H1 (cell line): ENCODE measurements at regions not wholly inside any gene's neighbourhood (a gene's known extent, or its start where the extent isn't known, plus 50 kb on each side); places are given as distances from the start of the nearest gene placed in this dataset.

ENCODE experiments used
- CTCF ChIA-PET: fragments of 300-600 bp; sonication (Branson Sonifier 250); formaldehyde crosslinking; loops from one replicate; lab custom pipeline; 2021; ENCODE audit not compliant: partially characterized antibody; lab: Charles Lee
- POLR2A ChIA-PET: fragments of 300-600 bp; sonication (Branson Sonifier 250); formaldehyde crosslinking; loops from one replicate; lab custom pipeline; 2021; ENCODE audit warnings: inconsistent platforms; ENCODE audit not compliant: partially characterized antibody; lab: Charles Lee
- DNase-seq, 2 experiments: peaks; one replicate each; pipeline versions ENCODE4 v3.0.0 to v3.0.0-alpha.2; 2010 to 2022; ENCODE audit warnings: low spot score in 2 of 2, low read depth in 1 of 2, mixed read lengths in 1 of 2
- FAIRE-seq: peaks from 2 replicates; lab custom pipeline; 2011; peaks lifted over from hg19 to GRCh38; lab: Jason Lieb, UNC
- H2AFZ ChIP-seq: 2 replicates; pipeline ENCODE4 v1.8.1; 2012; ENCODE audit warnings: low read length, inconsistent platforms
- H2AK5ac ChIP-seq: 2 replicates; pipeline ENCODE4 v1.6.1; 2013; ENCODE audit warnings: low read depth, low read length
- H2BK120ac ChIP-seq: replicated peaks from 2 replicates; pipeline ENCODE3; 2013; ENCODE audit warnings: low read depth, low read length, inconsistent platforms
- H2BK12ac ChIP-seq: 2 replicates; pipeline ENCODE4 v1.6.1; 2013; ENCODE audit warnings: low read depth, low read length
- H2BK15ac ChIP-seq: 2 replicates; pipeline ENCODE4 v1.6.1; 2013; ENCODE audit warnings: low read length
- H2BK20ac ChIP-seq: 2 replicates; pipeline ENCODE4 v1.6.1; 2013; ENCODE audit warnings: low read length
- H2BK5ac ChIP-seq: 2 replicates; pipeline ENCODE4 v1.6.1; 2013; ENCODE audit warnings: low read depth, low read length
- H3K14ac ChIP-seq: 2 replicates; pipeline ENCODE4 v1.6.1; 2013; ENCODE audit warnings: inconsistent platforms; ENCODE audit not compliant: insufficient read length
- H3K18ac ChIP-seq: 2 replicates; pipeline ENCODE4 v1.6.1; 2013; ENCODE audit warnings: low read length; ENCODE audit errors: extremely low read depth
- H3K23ac ChIP-seq: 2 replicates; pipeline ENCODE4 v1.6.1; 2013; ENCODE audit warnings: inconsistent platforms; ENCODE audit not compliant: insufficient read length
- H3K23me2 ChIP-seq: 2 replicates; pipeline ENCODE4 v1.6.1; 2013; ENCODE audit warnings: low read depth, low read length
- H3K27ac ChIP-seq: 2 replicates; pipeline ENCODE4 v1.6.1; 2011; ENCODE audit warnings: low read depth, low read length, inconsistent platforms
- H3K27me3 ChIP-seq, 4 experiments: replicated peaks in 1 of 4; 1 replicate in 1 of 4; 2 replicates in 3 of 4; pipeline versions ENCODE4 v1.6.1 to v1.8.1; 2011 to 2013; ENCODE audit warnings: low read length in 3 of 4, mild to moderate bottlenecking in 3 of 4, inconsistent platforms in 2 of 4, mixed read lengths in 2 of 4, moderate library complexity in 1 of 4; ENCODE audit not compliant: control insufficient read depth in 3 of 4, insufficient read depth in 3 of 4; ENCODE audit errors: extremely low read depth in 1 of 4
- H3K36me3 ChIP-seq, 4 experiments: 2 replicates each; pipeline versions ENCODE4 v1.6.1 to v1.8.1; 2011 to 2013; ENCODE audit warnings: mild to moderate bottlenecking in 4 of 4, low read length in 3 of 4, moderate library complexity in 2 of 4, control low read depth in 1 of 4, inconsistent platforms in 1 of 4; ENCODE audit not compliant: insufficient read depth in 4 of 4, control insufficient read depth in 2 of 4
- H3K4ac ChIP-seq: replicated peaks from 2 replicates; pipeline ENCODE3; 2013; ENCODE audit warnings: low read length, low read depth, mixed read lengths, inconsistent platforms; ENCODE audit not compliant: insufficient read length
- H3K4me1 ChIP-seq, 4 experiments: replicated peaks in 1 of 4; 1 replicate in 1 of 4; 2 replicates in 3 of 4; pipeline versions ENCODE4 v1.6.1 to v1.8.1; 2011 to 2013; ENCODE audit warnings: low read length in 3 of 4, inconsistent platforms in 2 of 4, mixed read lengths in 1 of 4; ENCODE audit not compliant: insufficient read depth in 4 of 4, control insufficient read depth in 3 of 4
- H3K4me2 ChIP-seq, 2 experiments: 2 replicates each; pipeline versions ENCODE4 v1.6.1 to v1.8.1; 2011 to 2013; ENCODE audit warnings: low read depth in 2 of 2, low read length in 2 of 2, control low read depth in 1 of 2, inconsistent platforms in 1 of 2, mild to moderate bottlenecking in 1 of 2; ENCODE audit not compliant: insufficient read depth in 1 of 2
- H3K4me3 ChIP-seq, 4 experiments: fragments of 200-600, 300-600 bp in 1 of 4; sonication (generic), shearing (Covaris generic), sonication (Bioruptor Twin) in 1 of 4; 2 replicates each; pipeline versions ENCODE4 v1.5.1 to v1.8.1; 2011 to 2016; ENCODE audit warnings: low read length in 4 of 4, low read depth in 3 of 4, control low read depth in 2 of 4, inconsistent platforms in 2 of 4, mild to moderate bottlenecking in 2 of 4, mixed read lengths in 1 of 4, moderate library complexity in 1 of 4; ENCODE audit not compliant: insufficient read depth in 2 of 4; ENCODE audit errors: extremely low read depth in 1 of 4
- H3K56ac ChIP-seq: replicated peaks from 2 replicates; pipeline ENCODE3; 2013; ENCODE audit warnings: low read depth, mild to moderate bottlenecking, mixed read lengths, low read length, inconsistent platforms; ENCODE audit not compliant: insufficient read length
- H3K79me1 ChIP-seq: 2 replicates; pipeline ENCODE4 v1.6.1; 2013; ENCODE audit warnings: low read depth, low read length, control low read depth
- H3K79me2 ChIP-seq, 2 experiments: 2 replicates each; pipeline versions ENCODE4 v1.6.1 to v1.8.1; 2012 to 2013; ENCODE audit warnings: low read length in 2 of 2, mild to moderate bottlenecking in 2 of 2, inconsistent platforms in 1 of 2; ENCODE audit not compliant: insufficient read depth in 2 of 2, control insufficient read depth in 1 of 2
- H3K9ac ChIP-seq, 4 experiments: replicated peaks in 1 of 4; 1 replicate in 1 of 4; 2 replicates in 3 of 4; pipeline versions ENCODE4 v1.6.1 to v1.8.1; 2011 to 2013; ENCODE audit warnings: low read depth in 3 of 4, low read length in 3 of 4, control low read depth in 2 of 4, mild to moderate bottlenecking in 2 of 4, moderate library complexity in 2 of 4, inconsistent platforms in 1 of 4; ENCODE audit errors: extremely low read depth in 1 of 4
- H3K9me3 ChIP-seq, 2 experiments: 2 replicates each; pipeline versions ENCODE4 v1.6.1 to v1.8.1; 2012 to 2013; ENCODE audit warnings: mild to moderate bottlenecking in 2 of 2, moderate library complexity in 2 of 2, control low read depth in 1 of 2, inconsistent platforms in 1 of 2, low read depth in 1 of 2, low read length in 1 of 2, mixed read lengths in 1 of 2; ENCODE audit not compliant: insufficient read depth in 2 of 2
- H4K20me1 ChIP-seq, 2 experiments: replicated peaks in 1 of 2; 2 replicates each; pipeline versions ENCODE3 to v1.8.1; 2011 to 2013; ENCODE audit warnings: inconsistent platforms in 2 of 2, low read length in 2 of 2, mild to moderate bottlenecking in 1 of 2; ENCODE audit not compliant: insufficient read depth in 2 of 2, control insufficient read depth in 1 of 2
- H4K5ac ChIP-seq: 2 replicates; pipeline ENCODE4 v1.6.1; 2013; ENCODE audit warnings: low read length, low read depth, mixed read lengths, inconsistent platforms; ENCODE audit not compliant: insufficient read length
- H4K8ac ChIP-seq: 2 replicates; pipeline ENCODE4 v1.8.0; 2013; ENCODE audit warnings: mild to moderate bottlenecking, moderate library complexity, low read length, inconsistent platforms; ENCODE audit not compliant: insufficient read depth; ENCODE audit errors: extremely low read depth
- H4K91ac ChIP-seq: replicated peaks from 2 replicates; pipeline ENCODE3; 2013; ENCODE audit warnings: low read length, mixed read lengths, inconsistent platforms; ENCODE audit not compliant: insufficient read length
- CHD1 ChIP-seq: IDR thresholded peaks from 2 replicates; pipeline ENCODE4 v1.6.1; 2012; ENCODE audit warnings: low read depth, low read length, improper control_type of control experiment
- CREB1 ChIP-seq: IDR thresholded peaks from 2 replicates; pipeline ENCODE4 v1.6.1; 2012; ENCODE audit warnings: inconsistent platforms
- CTBP2 ChIP-seq: IDR thresholded peaks from 2 replicates; pipeline ENCODE4 v1.7.0; 2011; ENCODE audit warnings: borderline replicate concordance, mild to moderate bottlenecking, moderate library complexity, mixed read lengths, low read length; ENCODE audit not compliant: insufficient read depth, insufficient read length
- EGR1 ChIP-seq: IDR thresholded peaks from 2 replicates; pipeline ENCODE4 v1.6.1; 2011; ENCODE audit warnings: low read depth, low read length, borderline replicate concordance
- MAFK ChIP-seq: IDR thresholded peaks from 2 replicates; pipeline ENCODE4 v1.6.1; 2012; ENCODE audit warnings: low read depth, mild to moderate bottlenecking, improper control_type of control experiment, low read length
- RAD21 ChIP-seq, 2 experiments: IDR thresholded peaks in 1 of 2; conservative IDR thresholded peaks in 1 of 2; 2 replicates each; pipeline ENCODE4 v1.6.1; 2011; ENCODE audit warnings: low read depth in 2 of 2, low read length in 2 of 2, improper control_type of control experiment in 1 of 2, inconsistent platforms in 1 of 2, mild to moderate bottlenecking in 1 of 2, moderate library complexity in 1 of 2
- SIRT6 ChIP-seq: IDR thresholded peaks from one replicate; pipeline ENCODE4 v1.7.1; 2012; ENCODE audit warnings: low read length, inconsistent platforms
- SUZ12 ChIP-seq: fragments of 200-600 bp; sonication (generic); IDR thresholded peaks from 2 replicates; pipeline ENCODE4 v1.6.1; 2012; ENCODE audit warnings: mild to moderate bottlenecking, inconsistent platforms, low read length, moderate library complexity, mixed read lengths
- WGBS, 2 experiments: shearing (Covaris generic) in 1 of 2; methylation state at CpG; one replicate each; pipeline versions ENCODE4 v1.1.6 to v1.1.7; 2013 to 2015; ENCODE audit warnings: low lambda C conversion rate in 2 of 2, mixed read lengths in 2 of 2, inconsistent platforms in 1 of 2, low coverage in 1 of 2, missing lambda C conversion rate in 1 of 2; ENCODE audit not compliant: insufficient replicate concordance in 2 of 2, insufficient coverage in 1 of 2, insufficient read length in 1 of 2; ENCODE audit errors: extremely low coverage in 1 of 2, missing lambda C conversion rate in 1 of 2; 5-methylcytosine and 5-hydroxymethylcytosine counted together
- TF ChIP-seq, protein P1 (sequence below): IDR thresholded peaks from 2 replicates; pipeline ENCODE4 v1.6.1; 2012; ENCODE audit warnings: inconsistent platforms
- TF ChIP-seq, protein P2 (sequence below): IDR thresholded peaks from 2 replicates; pipeline ENCODE4 v1.6.1; 2011; ENCODE audit warnings: low read length, improper control_type of control experiment

GRCh38 chr16:51708861-51709260 lies 557.8 kb upstream of the SALL1 start:
- peaks cover 0 to 5% (median 0%) of the 10 kb centered on the region in 4 experiments; a peak in 2 of 7 replicates for H3K4me1 ChIP-seq
- H3K27ac ChIP-seq, result no peak overlapping the region
- H3K4me3 ChIP-seq, result no peak overlapping the region
- no peak overlapping the region for H2AK5ac ChIP-seq
- FAIRE-seq, result no peak
- no peak overlapping the region for H3K23ac ChIP-seq
- H2BK5ac ChIP-seq, result no peak overlapping the region
- no peaks in the 10 kb centered on the region for H3K79me1 ChIP-seq
- no peaks in the 10 kb centered on the region for H3K36me3 ChIP-seq
- no peak overlapping the region for H3K4me2 ChIP-seq
- no peaks in the 10 kb centered on the region; a peak in 1 of 4 replicates for H3K9me3 ChIP-seq
- H4K91ac ChIP-seq, result no peak overlapping the region
- H3K27me3 ChIP-seq, result no peaks in the 10 kb centered on the region
- no peak overlapping the region for H2BK20ac ChIP-seq
- TF ChIP-seq, protein P1, sequence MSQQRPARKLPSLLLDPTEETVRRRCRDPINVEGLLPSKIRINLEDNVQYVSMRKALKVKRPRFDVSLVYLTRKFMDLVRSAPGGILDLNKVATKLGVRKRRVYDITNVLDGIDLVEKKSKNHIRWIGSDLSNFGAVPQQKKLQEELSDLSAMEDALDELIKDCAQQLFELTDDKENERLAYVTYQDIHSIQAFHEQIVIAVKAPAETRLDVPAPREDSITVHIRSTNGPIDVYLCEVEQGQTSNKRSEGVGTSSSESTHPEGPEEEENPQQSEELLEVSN, result no peak
- TF ChIP-seq SIRT6 (no peak), EGR1 (no peak), CREB1 (no peak), CHD1 (no peak), RAD21 (IDR thresholded peaks at IDR 0.05 in 1 of 2, conservative IDR thresholded peaks at IDR 0.05 in 1 of 2; ENCODE audit: low read depth in 2 of 2, low read length in 2 of 2) (no peak), SUZ12 (no peak), MAFK (no peak), CTBP2 (no peak)
- TF ChIP-seq, protein P2, sequence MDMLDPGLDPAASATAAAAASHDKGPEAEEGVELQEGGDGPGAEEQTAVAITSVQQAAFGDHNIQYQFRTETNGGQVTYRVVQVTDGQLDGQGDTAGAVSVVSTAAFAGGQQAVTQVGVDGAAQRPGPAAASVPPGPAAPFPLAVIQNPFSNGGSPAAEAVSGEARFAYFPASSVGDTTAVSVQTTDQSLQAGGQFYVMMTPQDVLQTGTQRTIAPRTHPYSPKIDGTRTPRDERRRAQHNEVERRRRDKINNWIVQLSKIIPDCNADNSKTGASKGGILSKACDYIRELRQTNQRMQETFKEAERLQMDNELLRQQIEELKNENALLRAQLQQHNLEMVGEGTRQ, result no peak
- no peak overlapping the region for H3K4ac ChIP-seq
- H3K9ac ChIP-seq, result no peak overlapping the region
- H3K79me2 ChIP-seq, result no peaks in the 10 kb centered on the region
- H3K23me2 ChIP-seq, result peaks cover 2% of the 10 kb centered on the region; the same call in 1 of the 2 replicates
- no peak overlapping the region for H3K14ac ChIP-seq
- H2BK120ac ChIP-seq, result no peak overlapping the region
- H4K20me1 ChIP-seq, result no peaks in the 10 kb centered on the region
- WGBS, 2 experiments, result 95% methylated on average over 4 of the region's 4 CpGs; no CpG with 5 or more reads in 1 of the 2 experiments
- ChIA-PET CTCF (interaction anchor here (3.2 kb wide), 1 partner anchor 10 kb away, joined by 10 read pairs; no protein-coding TSS in a partner anchor), POLR2A (no interaction called here)
- H4K8ac ChIP-seq, result no peak overlapping the region
- no peak overlapping the region for H3K18ac ChIP-seq
- H4K5ac ChIP-seq, result no peak overlapping the region
- H3K56ac ChIP-seq, result no peak overlapping the region
- H2BK12ac ChIP-seq, result no peak overlapping the region
- H2BK15ac ChIP-seq, result no peak overlapping the region
- no peak for DNase-seq
- no peak overlapping the region for H2AFZ ChIP-seq
